ENCODE measurements at regions not wholly inside any gene's neighbourhood (a gene's known extent, or its start where the extent isn't known, plus 50 kb on each side); places are given as distances from the start of the nearest gene placed in this dataset.
A peak's percentile ranks its signal among the peaks of the same experiment; 100 is the strongest.

GRCh38 chr3:134709076-134709475 lies 58.3 kb upstream of the KY start (continued):
- no peak for TF ChIP-seq POGZ (CRISPR knock-in tag; IDR thresholded peaks at IDR 0.05)

DNA sequence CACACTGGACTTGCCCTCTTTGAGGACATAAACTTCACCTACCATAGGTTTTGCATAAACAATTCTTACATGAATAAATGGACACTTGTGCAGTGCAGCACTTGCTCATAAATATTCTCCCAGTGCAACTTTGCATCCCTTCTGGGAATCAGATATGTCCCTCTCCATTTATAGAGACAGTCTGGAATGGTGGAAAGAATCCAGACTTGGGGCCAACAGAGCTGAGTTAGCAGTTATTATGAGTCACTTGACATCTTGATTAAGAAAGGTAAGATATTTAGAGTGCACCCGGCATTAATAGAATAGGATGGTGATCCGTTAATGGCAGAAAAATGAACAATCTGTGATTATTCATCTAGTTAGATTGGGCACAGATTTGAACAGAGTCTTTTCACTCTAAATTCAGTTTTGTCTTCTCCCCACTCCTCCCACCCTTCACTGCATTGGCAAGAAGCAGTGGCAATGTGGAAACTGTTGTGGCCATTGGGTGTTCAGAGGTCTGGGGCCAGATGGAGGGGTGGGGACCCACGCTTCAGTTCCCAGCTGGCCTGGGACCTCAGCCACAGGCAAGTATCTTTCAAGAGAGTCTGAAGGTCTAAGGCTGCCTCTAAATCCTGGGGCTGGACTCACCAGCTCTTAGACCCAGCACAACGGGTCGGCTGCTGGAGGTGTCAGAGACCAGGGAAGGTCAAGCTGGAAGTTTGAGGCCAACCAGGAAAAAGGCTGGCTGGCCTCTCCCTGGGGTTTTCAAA lies 58.9 kb upstream of the KY start:
- Histone ChIP-seq H2AFZ (ENCODE audit: low read length) (no peak overlapping the region), H3K9ac (ENCODE audit: insufficient read depth, low read depth, low read length) (no peak overlapping the region), H3K36me3 (replicated peaks in 1 of 2; ENCODE audit: control insufficient read depth in 1 of 2, insufficient read depth in 2 of 2, low read length in 2 of 2) (no peaks in the 10 kb centered on the region), H3K27me3 (ENCODE audit: control insufficient read depth in 1 of 2, insufficient read depth in 2 of 2, low read length in 2 of 2) (0 out of 5 replicates have a peak, but pooled peaks cover 0 to 5% of the 10 kb centered on the region in 2 experiments), H3K79me2 (ENCODE audit: insufficient read depth, low read length) (no peaks in the 10 kb centered on the region), H3K4me3 (replicated peaks in 1 of 3; ENCODE audit: insufficient read depth in 1 of 3, low read depth in 2 of 3, low read length in 3 of 3) (no peak overlapping the region), H3K9me3 (ENCODE audit: low read length) (no peaks in the 10 kb centered on the region), H4K20me1 (ENCODE audit: insufficient read depth, low read length) (no peaks in the 10 kb centered on the region), H3K4me2 (ENCODE audit: low read depth, low read length) (no peak overlapping the region), H3K27ac (ENCODE audit: extremely low read length, insufficient read depth, low read length) (no peak overlapping the region), H3K4me1 (ENCODE audit: insufficient read depth, low read length) (no peaks in the 10 kb centered on the region)
- in situ Hi-C loops (cut with HindIII; ENCODE audit: extremely low pct_ligation_motif_present, low pct_unique_long_range_greater_than_20kb) (no loop called here), intact Hi-C loops (cut with micrococcal nuclease; ENCODE audit: unreplicated experiment) (no loop called here)
- DNase-seq (ENCODE audit: low spot score) (no peak), FAIRE-seq (no peak), ATAC-seq (no peak)
- BruUV-seq (replicated peaks): no TSS peak
- TF ChIP-seq ZNF570 (CRISPR knock-in tag; IDR thresholded peaks at IDR 0.05; ENCODE audit: borderline replicate concordance) (no peak), MAFK (conservative IDR thresholded peaks at IDR 0.05 in 1 of 2, IDR thresholded peaks at IDR 0.05 in 1 of 2; ENCODE audit: low read length in 2 of 2) (0 out of 4 replicates have a peak, but pooled peaks of 1 of the 2 experiments have one; percentile 8)
- 15% methylated on average over 3 of the region's 5 CpGs for WGBS (ENCODE audit: low lambda C conversion rate)
- CTCF ChIA-PET (ENCODE audit: low intra/inter-chr PET ratio, low total read pairs): no interaction called here
- POLR2A ChIA-PET: no interaction called here

GRCh38 chr3:134710313-134710680 lies 59.5 kb upstream of the KY start:
- Histone ChIP-seq H3K36me3 (replicated peaks in 1 of 2; ENCODE audit: control insufficient read depth in 1 of 2, insufficient read depth in 2 of 2, low read length in 2 of 2) (no peaks in the 10 kb centered on the region), H3K27ac (ENCODE audit: extremely low read length, insufficient read depth, low read length) (no peak overlapping the region), H3K4me2 (ENCODE audit: low read depth, low read length) (no peak overlapping the region), H3K4me3 (replicated peaks in 1 of 3; ENCODE audit: insufficient read depth in 1 of 3, low read depth in 2 of 3, low read length in 3 of 3) (no peak overlapping the region), H3K9me3 (ENCODE audit: low read length) (no peaks in the 10 kb centered on the region), H3K79me2 (ENCODE audit: insufficient read depth, low read length) (no peaks in the 10 kb centered on the region), H2AFZ (ENCODE audit: low read length) (no peak overlapping the region), H3K27me3 (ENCODE audit: control insufficient read depth in 1 of 2, insufficient read depth in 2 of 2, low read length in 2 of 2) (0 out of 5 replicates have a peak, but pooled peaks cover 0 to 5% of the 10 kb centered on the region in 2 experiments), H4K20me1 (ENCODE audit: insufficient read depth, low read length) (no peaks in the 10 kb centered on the region), H3K4me1 (ENCODE audit: insufficient read depth, low read length) (no peaks in the 10 kb centered on the region), H3K9ac (ENCODE audit: insufficient read depth, low read depth, low read length) (no peak overlapping the region)
- ChIA-PET POLR2A (no interaction called here), CTCF (ENCODE audit: low intra/inter-chr PET ratio, low total read pairs) (no interaction called here)
- no TSS peak for BruUV-seq (replicated peaks)
- WGBS (ENCODE audit: low lambda C conversion rate): 6% methylated on average over 6 of the region's 6 CpGs
- DNase-seq (ENCODE audit: low spot score) (no peak), FAIRE-seq (no peak), ATAC-seq (no peak)
- in situ Hi-C loops (cut with HindIII; ENCODE audit: extremely low pct_ligation_motif_present, low pct_unique_long_range_greater_than_20kb) (no loop called here), intact Hi-C loops (cut with micrococcal nuclease; ENCODE audit: unreplicated experiment) (no loop called here)
- no peak for TF ChIP-seq PLRG1 (conservative IDR thresholded peaks at IDR 0.05)
- no peak for TF ChIP-seq TERF1 (CRISPR knock-in tag; IDR thresholded peaks at IDR 0.05)
- TF ChIP-seq, protein P1, sequence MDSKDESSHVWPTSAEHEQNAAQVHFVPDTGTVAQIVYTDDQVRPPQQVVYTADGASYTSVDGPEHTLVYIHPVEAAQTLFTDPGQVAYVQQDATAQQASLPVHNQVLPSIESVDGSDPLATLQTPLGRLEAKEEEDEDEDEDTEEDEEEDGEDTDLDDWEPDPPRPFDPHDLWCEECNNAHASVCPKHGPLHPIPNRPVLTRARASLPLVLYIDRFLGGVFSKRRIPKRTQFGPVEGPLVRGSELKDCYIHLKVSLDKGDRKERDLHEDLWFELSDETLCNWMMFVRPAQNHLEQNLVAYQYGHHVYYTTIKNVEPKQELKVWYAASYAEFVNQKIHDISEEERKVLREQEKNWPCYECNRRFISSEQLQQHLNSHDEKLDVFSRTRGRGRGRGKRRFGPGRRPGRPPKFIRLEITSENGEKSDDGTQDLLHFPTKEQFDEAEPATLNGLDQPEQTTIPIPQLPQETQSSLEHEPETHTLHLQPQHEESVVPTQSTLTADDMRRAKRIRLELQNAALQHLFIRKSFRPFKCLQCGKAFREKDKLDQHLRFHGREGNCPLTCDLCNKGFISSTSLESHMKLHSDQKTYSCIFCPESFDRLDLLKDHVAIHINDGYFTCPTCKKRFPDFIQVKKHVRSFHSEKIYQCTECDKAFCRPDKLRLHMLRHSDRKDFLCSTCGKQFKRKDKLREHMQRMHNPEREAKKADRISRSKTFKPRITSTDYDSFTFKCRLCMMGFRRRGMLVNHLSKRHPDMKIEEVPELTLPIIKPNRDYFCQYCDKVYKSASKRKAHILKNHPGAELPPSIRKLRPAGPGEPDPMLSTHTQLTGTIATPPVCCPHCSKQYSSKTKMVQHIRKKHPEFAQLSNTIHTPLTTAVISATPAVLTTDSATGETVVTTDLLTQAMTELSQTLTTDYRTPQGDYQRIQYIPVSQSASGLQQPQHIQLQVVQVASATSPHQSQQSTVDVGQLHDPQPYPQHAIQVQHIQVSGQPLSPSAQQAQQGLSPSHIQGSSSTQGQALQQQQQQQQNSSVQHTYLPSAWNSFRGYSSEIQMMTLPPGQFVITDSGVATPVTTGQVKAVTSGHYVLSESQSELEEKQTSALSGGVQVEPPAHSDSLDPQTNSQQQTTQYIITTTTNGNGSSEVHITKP (CRISPR knock-in tag; IDR thresholded peaks at IDR 0.05; ENCODE audit: low read depth): no peak

Measured in HepG2 (cell line).